ENCODE measurements at regions not wholly inside any gene's neighbourhood (a gene's known extent, or its start where the extent isn't known, plus 50 kb on each side); places are given as distances from the start of the nearest gene placed in this dataset.

GRCh38 chr19:27925202-27925601 is 1287.7 kb downstream of the UQCRFS1 start:
- TF ChIP-seq NFYA (IDR thresholded peaks at IDR 0.05; ENCODE audit: borderline replicate concordance, low read depth, low read length) (no peak), ZNF274 (IDR thresholded peaks at IDR 0.05; ENCODE audit: insufficient read depth, insufficient read length) (no peak), MTA3 (IDR thresholded peaks at IDR 0.05; ENCODE audit: borderline replicate concordance, low read length) (no peak), E4F1 (IDR thresholded peaks at IDR 0.05; ENCODE audit: borderline replicate concordance, partially characterized antibody) (no peak), CTCF (IDR thresholded peaks at IDR 0.05 in 2 of 3, conservative IDR thresholded peaks at IDR 0.05 in 1 of 3; ENCODE audit: control insufficient read depth in 2 of 3, extremely low read depth in 1 of 3, insufficient read depth in 1 of 3, low read depth in 3 of 3, low read length in 3 of 3) (no peak), TARDBP (IDR thresholded peaks at IDR 0.05; ENCODE audit: borderline replicate concordance) (no peak), ZBTB33 (IDR thresholded peaks at IDR 0.05) (no peak), HCFC1 (IDR thresholded peaks at IDR 0.05; ENCODE audit: low read length) (no peak), ZSCAN29 (IDR thresholded peaks at IDR 0.05) (no peak), SMARCA5 (IDR thresholded peaks at IDR 0.05) (no peak), POLR2A (IDR thresholded peaks at IDR 0.05; ENCODE audit: low read depth, low read length) (no peak), YY1 (IDR thresholded peaks at IDR 0.05; ENCODE audit: low read depth, low read length) (no peak)
